Progenitor cell of endocrine pancreas (in vitro differentiated cells): ENCODE measurements at regions not wholly inside any gene's neighbourhood (a gene's known extent, or its start where the extent isn't known, plus 50 kb on each side); places are given as distances from the start of the nearest gene placed in this dataset.

ENCODE experiments used
- DNase-seq: peaks from one replicate; pipeline ENCODE4 v3.0.0; 2021; ENCODE audit warnings: low spot score; ENCODE audit not compliant: unreplicated experiment
- H3K27ac Mint-ChIP-seq: 2 replicates; pipeline ENCODE4 v1.8.0; 2021; ENCODE audit warnings: mild to moderate bottlenecking, moderate library complexity, mixed read lengths
- H3K27me3 Mint-ChIP-seq: 2 replicates; pipeline ENCODE4 v1.8.0; 2021; ENCODE audit warnings: mixed read lengths
- H3K36me3 Mint-ChIP-seq: 2 replicates; pipeline ENCODE4 v1.8.0; 2022; ENCODE audit warnings: mixed read lengths; ENCODE audit not compliant: insufficient read depth
- H3K4me1 Mint-ChIP-seq: 2 replicates; pipeline ENCODE4 v1.8.0; 2021; ENCODE audit warnings: low read depth, mixed read lengths
- H3K4me3 Mint-ChIP-seq: 2 replicates; pipeline ENCODE4 v1.8.0; 2021; ENCODE audit warnings: low read depth, mild to moderate bottlenecking, moderate library complexity, mixed read lengths
- H3K9me3 Mint-ChIP-seq: 2 replicates; pipeline ENCODE4 v1.8.0; 2021; ENCODE audit warnings: low read depth, mixed read lengths
- CTCF ChIP-seq: fragments of 200-600 bp; sonication (generic); IDR thresholded peaks from one replicate; pipeline ENCODE4 v1.5.0; 2021; ENCODE audit warnings: antibody characterized with exemption, mild to moderate bottlenecking; ENCODE audit not compliant: unreplicated experiment

- Mint-ChIP-seq H3K4me3 (no peak overlapping the region), H3K4me1 (peaks cover 18% of the 10 kb centered on the region), H3K9me3 (peaks cover 4% of the 10 kb centered on the region), H3K27me3 (no peaks in the 10 kb centered on the region), H3K36me3 (no peaks in the 10 kb centered on the region), H3K27ac (no peak overlapping the region)
- no peak for DNase-seq
- no peak for TF ChIP-seq CTCF
Measured at GRCh38 chr10:78686444-78687060, 382.2 kb upstream of the ZMIZ1 start.

GRCh38 chr10:78687626-78688025 is 381.1 kb upstream of the ZMIZ1 start:
- Mint-ChIP-seq H3K27me3 (no peaks in the 10 kb centered on the region), H3K27ac (no peak overlapping the region), H3K9me3 (peaks cover 3% of the 10 kb centered on the region), H3K4me1 (peaks cover 18% of the 10 kb centered on the region), H3K4me3 (no peak overlapping the region), H3K36me3 (no peaks in the 10 kb centered on the region)
- no peak for TF ChIP-seq CTCF
- DNase-seq: no peak

GRCh38 chr10:78688230-78688900 is 380.4 kb upstream of the ZMIZ1 start:
- Mint-ChIP-seq H3K4me1 (peaks cover 18% of the 10 kb centered on the region), H3K4me3 (no peak overlapping the region), H3K36me3 (no peaks in the 10 kb centered on the region), H3K9me3 (no peaks in the 10 kb centered on the region), H3K27ac (no peak overlapping the region), H3K27me3 (no peaks in the 10 kb centered on the region)
- no peak for DNase-seq
- TF ChIP-seq CTCF: no peak

- Mint-ChIP-seq H3K4me1 (peaks cover 18% of the 10 kb centered on the region), H3K9me3 (no peaks in the 10 kb centered on the region), H3K4me3 (no peak overlapping the region), H3K36me3 (no peaks in the 10 kb centered on the region), H3K27ac (no peak overlapping the region), H3K27me3 (peaks cover 3% of the 10 kb centered on the region)
- DNase-seq: no peak
- TF ChIP-seq CTCF: no peak
Measured at GRCh38 chr10:78688901-78689583, 379.7 kb upstream of the ZMIZ1 start.

- no peaks in the 10 kb centered on the region for H3K36me3 Mint-ChIP-seq
- H3K27ac Mint-ChIP-seq: no peak overlapping the region
- H3K4me1 Mint-ChIP-seq: peaks cover 14% of the 10 kb centered on the region
- H3K4me3 Mint-ChIP-seq: no peak overlapping the region
- no peaks in the 10 kb centered on the region for H3K9me3 Mint-ChIP-seq
- TF ChIP-seq CTCF: no peak
- DNase-seq: no peak
- peaks cover 3% of the 10 kb centered on the region for H3K27me3 Mint-ChIP-seq
Measured at GRCh38 chr10:78689584-78689935, 379.2 kb upstream of the ZMIZ1 start.
